GM19324 (cell line): ENCODE measurements at regions not wholly inside any gene's neighbourhood (a gene's known extent, or its start where the extent isn't known, plus 50 kb on each side); places are given as distances from the start of the nearest gene placed in this dataset.

Experiments used
- ATAC-seq: cut with Tn5 transposase; IDR thresholded peaks from one replicate; pipeline ENCODE4 v1.9.1; 2021; ENCODE audit warnings: mild to moderate bottlenecking, moderate library complexity; ENCODE audit not compliant: unreplicated experiment, low FRiP score

GRCh38 chr13:39159393-39159792 lies 121.1 kb downstream of the NHLRC3 start:
- no peak for ATAC-seq

DNA sequence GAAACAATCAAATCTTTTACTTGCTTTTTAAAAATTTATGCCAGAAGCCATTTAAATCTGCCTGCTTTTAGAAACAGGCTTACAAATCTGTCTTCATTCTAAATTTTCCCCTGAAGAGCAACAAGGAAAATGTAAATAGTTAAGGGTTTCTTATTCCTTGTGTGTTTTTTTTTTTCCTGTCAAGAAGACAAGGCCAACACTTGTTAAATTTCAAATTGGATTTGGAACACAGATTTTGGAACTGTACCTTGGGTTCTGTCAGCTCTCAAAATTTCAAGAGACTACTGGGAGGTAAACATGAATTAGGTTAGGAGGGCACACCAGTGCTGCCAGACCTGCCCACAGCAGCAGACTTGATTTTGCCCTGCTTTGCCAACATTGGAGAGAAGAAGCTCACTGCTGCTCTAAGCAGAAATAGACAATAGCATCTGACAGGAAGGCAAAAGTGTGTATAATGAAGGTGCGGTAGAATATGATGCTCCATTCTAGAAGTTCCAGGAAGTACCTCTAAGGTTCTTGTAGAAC lies 121.7 kb downstream of the NHLRC3 start:
- ATAC-seq = no peak

- ATAC-seq = no peak
These were observed 128.8 kb downstream of the NHLRC3 start for GRCh38 chr13:39167018-39167417.

DNA sequence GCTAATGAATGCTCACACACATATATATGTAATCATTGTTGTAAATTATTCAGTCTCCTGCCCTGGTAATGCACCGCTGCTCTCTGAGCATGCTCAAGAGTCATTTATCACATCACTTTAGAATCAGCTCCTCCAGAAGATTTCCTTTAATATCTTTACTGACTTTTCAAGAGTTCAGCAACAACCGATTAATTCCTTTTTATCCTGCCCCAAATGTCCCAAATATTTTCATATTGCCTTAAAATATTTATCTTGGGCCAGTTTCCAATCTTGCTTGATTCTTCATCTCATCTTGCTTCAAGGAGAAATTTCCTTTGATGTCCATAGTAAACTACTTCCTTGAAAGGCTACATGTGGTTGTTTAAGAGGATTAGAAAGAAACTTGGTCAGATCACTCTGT lies 132.5 kb downstream of the NHLRC3 start:
- no peak for ATAC-seq

DNA sequence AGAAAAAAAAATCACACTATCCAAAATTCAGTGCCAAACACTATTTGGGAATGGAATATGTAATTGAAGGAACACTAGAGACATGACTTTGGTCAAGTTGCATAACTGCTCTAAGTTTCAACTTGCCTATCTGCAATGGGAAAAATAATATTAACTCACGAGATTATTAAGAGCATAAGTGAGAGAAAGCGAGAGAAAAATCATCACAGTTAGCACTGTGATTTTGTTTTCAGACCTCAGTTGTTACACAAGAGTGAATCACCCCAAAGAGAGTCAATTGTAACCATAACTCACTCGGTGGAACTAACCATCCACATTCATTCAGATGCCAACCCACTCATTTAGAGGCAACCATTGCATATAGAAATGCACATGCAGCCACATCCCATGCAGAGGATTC lies 147.1 kb downstream of the NHLRC3 start:
- no peak for ATAC-seq

DNA sequence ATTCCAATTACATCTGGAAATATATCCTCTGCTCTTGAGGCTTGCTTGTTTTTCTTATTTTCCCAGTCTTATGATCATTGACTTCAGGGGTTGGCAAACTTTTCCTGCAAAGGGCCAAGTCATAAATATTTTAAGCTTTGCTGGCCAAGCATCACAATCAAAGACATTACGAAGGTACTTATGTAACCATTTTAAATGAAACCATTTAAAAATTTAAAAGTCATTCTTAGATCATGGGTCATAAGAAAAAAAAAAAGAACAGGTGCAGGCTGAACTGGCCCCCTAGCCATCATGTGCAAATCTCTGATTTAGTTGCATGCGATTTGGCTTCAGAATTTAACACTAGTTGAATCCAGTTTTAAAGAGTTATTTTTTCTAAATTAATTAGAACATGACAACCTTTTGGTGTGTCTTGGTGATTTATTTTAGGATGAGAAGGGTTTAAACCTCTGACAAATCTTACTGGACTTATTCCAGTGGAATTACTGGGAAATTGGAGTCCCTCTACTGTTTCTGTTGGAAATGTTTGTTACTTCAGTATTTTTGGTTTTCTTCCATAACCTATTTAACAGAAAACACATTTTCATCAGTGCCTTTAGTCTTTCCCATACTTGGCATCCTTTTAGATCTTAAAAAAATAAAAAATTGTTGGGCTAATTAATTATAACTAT lies 148.1 kb downstream of the NHLRC3 start:
- ATAC-seq = no peak

- ATAC-seq = no peak
These were observed 151.5 kb downstream of the NHLRC3 start for GRCh38 chr13:39189778-39190177.

GRCh38 chr13:39196965-39197646 lies 158.8 kb downstream of the NHLRC3 start:
- no peak for ATAC-seq

GRCh38 chr13:39197647-39198007 lies 159.4 kb downstream of the NHLRC3 start:
- ATAC-seq = no peak

GRCh38 chr13:39200249-39200910 lies 162.1 kb downstream of the NHLRC3 start:
- ATAC-seq = no peak

DNA sequence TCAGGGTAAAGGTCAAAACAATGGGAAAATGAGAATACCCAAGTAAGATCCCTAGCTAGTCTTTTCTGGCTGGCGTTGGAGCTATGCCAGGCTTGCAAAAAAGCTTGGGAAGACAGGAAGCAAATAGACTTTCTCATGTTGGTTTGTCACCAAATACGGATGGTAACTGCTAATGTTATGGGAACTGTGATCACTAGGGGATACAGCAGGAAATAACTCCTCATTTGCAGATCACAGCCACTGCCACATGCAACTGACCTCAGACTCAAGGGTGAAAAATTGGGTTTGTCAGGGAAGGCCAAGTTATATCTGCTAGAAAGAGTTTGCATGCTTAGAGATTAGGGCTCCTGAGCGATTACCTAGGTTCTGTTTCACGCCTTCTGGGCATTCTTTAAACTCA lies 162.9 kb downstream of the NHLRC3 start:
- no peak for ATAC-seq

GRCh38 chr13:39202746-39203145 lies 164.5 kb downstream of the NHLRC3 start:
- ATAC-seq = no peak

DNA sequence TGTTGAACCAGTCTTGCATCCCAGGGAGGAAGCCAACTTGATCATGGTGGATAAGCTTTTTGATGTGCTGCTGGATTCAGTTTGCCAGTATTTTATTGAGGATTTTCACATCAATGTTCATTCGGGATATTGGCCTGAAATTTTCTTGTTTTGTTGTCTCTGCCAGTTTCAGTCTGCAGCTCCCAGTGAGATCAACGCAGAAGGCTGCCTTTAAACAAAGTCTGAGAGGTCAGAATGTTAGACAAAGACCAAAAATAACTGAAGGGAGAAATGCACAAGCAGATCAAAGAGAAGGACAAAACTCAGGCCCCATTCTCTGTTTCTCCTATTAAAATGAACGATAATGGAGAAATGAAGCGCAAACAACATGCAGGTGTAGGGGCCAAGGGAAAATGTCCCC lies 170.4 kb downstream of the NHLRC3 start:
- ATAC-seq = no peak

GRCh38 chr13:39209731-39210531 lies 171.7 kb downstream of the NHLRC3 start:
- no peak for ATAC-seq

- ATAC-seq = no peak
These were observed 172.8 kb downstream of the NHLRC3 start for GRCh38 chr13:39210961-39211534.

GRCh38 chr13:39215971-39216370 lies 177.7 kb downstream of the NHLRC3 start:
- ATAC-seq = no peak

GRCh38 chr13:39217471-39217870 lies 179.2 kb downstream of the NHLRC3 start:
- no peak for ATAC-seq

DNA sequence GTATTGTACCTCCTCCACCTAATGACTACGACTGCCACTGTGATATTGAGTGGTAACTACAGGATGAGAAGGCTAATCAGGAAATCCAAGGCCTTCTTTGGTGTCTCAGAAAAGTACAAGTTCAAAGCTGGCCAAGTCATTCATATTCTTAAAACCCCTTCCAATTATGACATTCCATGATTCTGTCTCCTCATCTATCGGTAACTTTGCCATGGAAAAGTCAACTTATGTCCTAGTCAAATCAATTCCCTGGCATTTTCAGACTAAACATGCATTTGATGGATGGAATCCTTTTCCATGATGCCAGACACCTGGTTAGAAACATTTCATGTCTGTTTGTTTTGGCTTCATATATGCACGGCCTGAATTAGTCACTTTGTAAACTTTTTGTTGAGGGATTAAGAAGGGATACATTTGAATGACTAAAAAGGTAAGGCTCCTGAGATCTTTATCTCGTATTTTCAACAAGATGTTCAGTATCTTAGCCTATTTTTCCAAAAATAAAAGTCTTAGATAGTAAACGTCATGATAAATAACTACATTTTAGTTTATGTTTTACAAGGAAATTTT lies 186.5 kb downstream of the NHLRC3 start:
- ATAC-seq = no peak

DNA sequence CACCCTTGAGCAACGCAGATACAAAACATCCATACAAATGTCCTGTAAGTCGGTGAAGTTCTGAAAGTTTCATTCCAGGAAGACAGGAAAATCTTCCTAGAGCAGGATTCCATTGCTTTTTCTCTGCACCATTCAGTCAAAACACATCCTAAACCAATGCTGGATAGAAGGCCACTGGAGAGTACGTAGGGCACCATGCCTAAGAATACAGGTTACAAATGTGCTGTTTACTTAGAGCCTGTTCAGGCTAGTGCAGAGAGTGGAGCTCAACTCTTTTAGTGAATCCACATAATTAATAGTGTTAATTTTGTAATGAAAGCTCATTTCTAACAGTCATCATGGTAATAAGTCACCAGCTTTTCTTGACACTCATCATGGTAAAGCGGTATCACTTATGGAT lies 187.6 kb downstream of the NHLRC3 start:
- no peak for ATAC-seq

GRCh38 chr13:39226359-39226758 lies 188.1 kb downstream of the NHLRC3 start:
- no peak for ATAC-seq
